ENCODE measurements at regions not wholly inside any gene's neighbourhood (a gene's known extent, or its start where the extent isn't known, plus 50 kb on each side); places are given as distances from the start of the nearest gene placed in this dataset.

- TF ChIP-seq POLR2AphosphoS5 (IDR thresholded peaks at IDR 0.05; ENCODE audit: low read depth) (no peak), EZH2 (IDR thresholded peaks at IDR 0.05; ENCODE audit: low read depth, unreplicated experiment) (no peak), CTCF (conservative IDR thresholded peaks at IDR 0.05; ENCODE audit: low read depth in 2 of 2) (no peak), STAT1 (IDR thresholded peaks at IDR 0.05; ENCODE audit: unreplicated experiment) (no peak), EZH2phosphoT487 (IDR thresholded peaks at IDR 0.05; ENCODE audit: unreplicated experiment) (no peak), NANOG (IDR thresholded peaks at IDR 0.05; ENCODE audit: borderline replicate concordance) (no peak), CREB1 (CRISPR knock-in tag; IDR thresholded peaks at IDR 0.05; ENCODE audit: low read depth) (no peak), REST (IDR thresholded peaks at IDR 0.05; ENCODE audit: unreplicated experiment) (no peak), JUNB (IDR thresholded peaks at IDR 0.05; ENCODE audit: unreplicated experiment) (no peak), ETS1 (IDR thresholded peaks at IDR 0.05) (no peak), ZNF331 (CRISPR knock-in tag; IDR thresholded peaks at IDR 0.05; ENCODE audit: low read depth) (no peak), ZNF462 (CRISPR knock-in tag; IDR thresholded peaks at IDR 0.05) (no peak), ZNF114 (CRISPR knock-in tag; IDR thresholded peaks at IDR 0.05) (no peak)
Measured at GRCh38 chr13:30151388-30151787, 156.0 kb downstream of the KATNAL1 start.

All from GM23338 (cell line).